GM19238 (cell line): ENCODE measurements at regions not wholly inside any gene's neighbourhood (a gene's known extent, or its start where the extent isn't known, plus 50 kb on each side); places are given as distances from the start of the nearest gene placed in this dataset.
A peak's percentile ranks its signal among the peaks of the same experiment; 100 is the strongest.

Experiments used
- DNase-seq: peaks from one replicate; pipeline ENCODE4 v3.0.0; 2011; ENCODE audit warnings: low spot score; ENCODE audit not compliant: insufficient read length

DNA sequence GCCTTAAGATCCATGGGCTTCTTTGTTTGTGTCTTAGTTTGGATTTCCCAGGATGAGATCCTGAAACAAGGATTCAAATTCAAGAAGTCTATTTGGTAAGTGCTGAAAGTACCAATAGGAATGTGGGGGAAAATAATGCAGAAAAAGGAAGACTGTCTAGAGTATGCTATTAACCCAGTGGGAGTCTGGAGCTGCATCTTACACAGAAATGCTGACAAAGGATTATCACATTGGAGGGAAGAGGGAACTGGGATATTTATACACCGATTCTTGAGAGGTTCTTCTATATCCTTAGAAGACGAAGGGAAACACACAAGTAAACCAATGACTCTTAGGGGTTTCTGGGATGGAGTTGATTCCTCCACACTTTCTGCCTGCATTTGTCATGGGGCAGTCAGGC lies 294.8 kb upstream of the FIGN start:
- DNase-seq = no peak

DNA sequence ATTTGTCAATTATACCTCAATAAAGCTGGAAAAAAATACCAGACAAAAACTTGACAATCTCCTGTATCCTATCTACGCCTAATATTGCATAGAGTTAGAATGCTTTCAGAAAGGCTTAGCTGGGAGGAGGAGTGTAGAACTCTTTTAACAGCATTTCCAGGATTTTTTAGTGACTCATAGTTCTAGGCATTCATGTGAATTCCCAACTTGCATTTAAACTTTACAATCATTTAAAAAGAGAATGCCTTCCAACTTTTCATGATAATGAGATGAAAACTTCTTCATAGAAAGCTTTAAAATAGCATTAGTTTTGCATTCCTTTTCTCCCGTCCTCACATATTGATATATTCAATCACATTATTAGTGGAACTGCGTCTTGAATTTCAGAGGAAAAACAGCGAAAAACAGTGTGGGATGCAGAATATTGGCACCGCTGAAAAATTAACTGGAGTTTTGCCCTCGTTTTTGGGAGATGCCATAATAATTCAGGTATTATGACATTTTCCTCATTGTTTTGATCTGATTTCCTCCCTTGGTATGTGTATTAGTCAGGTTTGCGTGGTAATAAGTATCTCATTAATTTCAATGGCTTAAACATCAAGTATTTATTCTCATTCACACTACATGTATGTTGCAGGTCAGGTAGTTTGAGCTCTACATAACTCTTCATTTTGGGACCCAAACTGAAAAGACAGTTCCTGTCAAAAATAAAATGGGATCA lies 293.2 kb upstream of the FIGN start:
- DNase-seq = no peak

DNA sequence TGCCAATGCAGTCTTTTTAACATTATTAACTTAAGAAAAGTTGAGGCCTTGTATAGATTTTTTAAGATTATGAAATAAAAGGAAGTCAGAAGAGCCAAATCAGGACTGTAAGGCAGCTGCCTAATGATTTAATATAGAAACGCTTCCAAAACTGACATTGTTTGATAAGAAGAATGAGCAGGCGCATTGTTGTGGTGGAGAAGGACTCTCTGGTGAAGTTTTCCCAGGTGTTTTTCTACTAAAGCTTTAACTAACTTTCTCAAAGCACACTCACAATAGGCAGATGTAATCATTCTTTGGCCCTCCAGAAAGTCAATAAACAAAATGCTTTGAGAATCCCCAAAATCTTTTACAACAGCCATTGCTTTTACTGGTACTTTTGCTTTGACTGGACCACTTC lies 288.6 kb upstream of the FIGN start:
- DNase-seq = no peak

DNA sequence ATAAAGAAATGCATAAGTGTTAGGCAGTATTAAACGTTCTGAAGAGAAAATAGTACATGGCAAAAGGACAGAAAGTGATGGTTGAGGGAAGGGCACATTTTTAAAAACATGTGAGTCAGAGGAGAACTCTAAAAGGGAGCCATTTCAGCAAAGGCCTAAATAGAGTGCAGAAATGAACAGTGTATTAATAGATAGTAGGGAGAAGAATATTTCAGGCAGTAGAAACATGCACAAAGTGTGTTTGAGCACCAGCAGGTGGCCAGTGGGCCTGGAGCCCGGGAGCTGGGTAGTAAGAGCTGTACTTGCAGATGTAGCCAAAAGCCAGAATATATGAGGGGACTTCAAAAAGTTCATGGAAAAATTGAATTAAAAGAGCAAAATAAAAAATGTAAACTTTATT lies 288.1 kb upstream of the FIGN start:
- no peak for DNase-seq

DNA sequence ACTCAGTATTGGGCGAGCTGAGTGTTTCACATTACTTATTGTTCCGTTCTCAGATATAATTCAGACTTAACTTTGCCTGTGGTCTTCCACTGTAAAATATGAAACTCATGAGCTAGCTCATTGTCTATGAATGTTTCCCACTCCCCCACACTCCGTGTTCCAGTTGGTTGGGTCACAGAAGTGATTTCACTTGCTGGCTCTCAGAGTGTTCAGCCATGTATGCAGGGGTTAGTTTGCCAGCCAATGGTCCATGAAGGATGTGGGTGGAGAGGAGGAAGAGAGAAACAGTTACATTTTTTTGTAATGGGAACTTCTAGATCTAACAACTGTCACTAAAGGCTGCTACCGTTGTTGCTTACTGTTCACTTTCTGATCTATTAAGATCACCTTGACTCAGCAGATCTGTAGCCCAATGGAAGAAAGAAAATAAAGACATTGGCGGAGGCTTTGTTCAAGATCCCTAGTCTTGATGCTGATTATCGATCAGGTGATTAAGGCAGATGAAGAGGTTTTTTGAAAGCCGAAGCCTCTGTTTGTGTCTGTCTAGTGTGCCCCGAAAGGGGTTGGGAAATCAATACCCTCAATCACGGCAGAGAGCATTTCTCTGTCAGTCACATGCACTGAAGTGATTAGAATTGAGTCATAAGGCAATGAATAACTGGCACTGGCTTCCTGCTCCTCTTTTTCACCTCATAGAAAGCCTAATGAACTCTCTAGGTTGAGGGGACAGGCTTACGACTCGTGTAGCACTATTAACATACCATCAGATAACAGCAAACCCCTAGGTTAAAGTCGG lies 279.7 kb upstream of the FIGN start:
- peak; percentile 8 for DNase-seq

DNA sequence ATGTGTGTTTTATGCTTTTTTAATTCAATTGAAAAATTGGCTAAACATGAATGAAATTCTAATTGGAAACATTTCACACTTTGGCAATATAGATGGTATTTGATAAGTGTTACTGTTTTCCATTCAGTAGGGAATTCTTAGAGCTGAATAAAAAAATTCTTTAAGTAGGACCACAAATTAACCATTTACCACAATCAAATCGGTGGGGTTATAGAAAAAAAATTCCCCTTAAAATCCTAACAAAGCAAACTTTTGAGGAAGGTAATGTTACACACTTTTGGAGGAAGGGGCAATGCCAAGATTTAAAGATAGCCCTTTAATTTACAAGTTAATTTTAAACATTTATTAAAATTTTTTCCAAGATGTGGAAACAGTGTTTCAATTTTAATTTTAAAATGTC lies 279.0 kb upstream of the FIGN start:
- DNase-seq = no peak

DNA sequence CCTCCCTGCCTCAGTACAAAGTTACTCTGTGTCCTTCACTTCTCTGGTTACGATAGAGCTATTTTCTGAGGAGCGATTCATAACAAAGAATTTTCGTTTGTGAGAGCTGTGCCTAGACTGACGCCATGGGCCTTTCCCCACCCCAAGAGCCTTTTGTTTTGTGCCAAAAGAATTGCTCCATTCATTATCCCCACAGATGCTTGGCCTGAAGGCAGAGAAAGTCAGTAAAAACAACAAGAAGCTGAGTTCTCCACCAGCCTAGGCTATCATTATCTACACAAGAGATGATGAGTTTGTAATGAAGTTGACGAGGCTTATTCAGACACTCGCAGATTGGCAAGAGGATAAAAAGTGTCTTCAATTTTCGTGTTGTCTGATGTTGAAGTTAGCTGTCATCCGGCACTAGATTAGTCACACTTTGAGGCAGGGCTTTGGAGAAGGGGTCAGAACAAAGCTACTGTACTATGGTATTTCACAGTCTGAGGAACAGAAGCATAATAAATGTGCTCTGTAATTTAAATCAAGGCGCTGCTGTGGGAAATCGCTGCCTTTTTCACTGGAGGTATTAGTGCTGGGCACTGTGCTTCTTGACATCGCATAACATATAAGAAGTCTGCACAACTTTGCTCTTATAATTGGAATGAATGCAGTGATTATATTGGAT lies 278.4 kb upstream of the FIGN start:
- no peak for DNase-seq

DNA sequence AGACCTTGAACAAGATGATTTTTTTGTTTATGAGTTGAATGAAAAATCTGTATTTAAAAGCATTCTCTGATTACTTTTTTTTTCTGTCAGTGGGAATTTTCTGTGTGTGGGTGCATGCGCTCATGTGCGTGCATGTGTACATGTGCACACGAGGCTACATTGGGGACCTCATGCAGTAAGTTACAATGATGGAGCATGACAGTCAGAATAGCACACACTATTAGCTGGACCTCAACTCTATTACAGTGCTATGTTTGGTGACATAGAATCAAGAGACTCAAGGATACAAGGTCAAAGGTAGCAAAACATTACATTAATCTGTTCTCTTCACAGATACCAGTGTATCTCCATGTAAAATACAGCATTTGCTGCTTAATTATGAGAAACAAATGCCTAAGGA lies 276.8 kb upstream of the FIGN start:
- DNase-seq = no peak

DNA sequence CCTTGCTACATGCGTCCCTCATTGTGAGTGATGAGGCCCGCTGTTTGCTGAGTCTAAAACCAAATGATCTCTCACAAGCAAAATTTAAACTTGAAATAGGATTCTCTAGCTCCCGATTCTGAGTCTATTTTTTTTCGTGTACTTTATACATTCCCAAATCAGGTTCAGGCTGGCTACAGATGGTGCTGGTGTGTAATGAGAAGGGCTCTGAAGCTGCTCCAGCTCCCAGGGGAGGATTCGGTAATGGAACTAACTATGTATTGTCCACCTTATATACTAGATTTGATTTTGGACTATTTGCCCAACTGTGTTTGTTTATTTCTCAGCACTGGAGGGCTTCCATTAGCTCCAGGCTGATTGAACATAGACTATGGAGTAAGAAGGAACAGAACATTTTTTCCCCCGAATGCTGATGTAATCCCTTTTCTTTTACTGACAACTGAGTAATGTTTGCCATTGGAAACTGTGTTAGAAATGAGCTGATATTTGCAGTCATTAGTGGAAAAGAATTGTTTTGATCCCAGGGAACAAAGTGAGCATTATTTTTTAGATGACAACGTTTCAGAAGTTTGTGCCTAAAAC lies 274.0 kb upstream of the FIGN start:
- no peak for DNase-seq

DNA sequence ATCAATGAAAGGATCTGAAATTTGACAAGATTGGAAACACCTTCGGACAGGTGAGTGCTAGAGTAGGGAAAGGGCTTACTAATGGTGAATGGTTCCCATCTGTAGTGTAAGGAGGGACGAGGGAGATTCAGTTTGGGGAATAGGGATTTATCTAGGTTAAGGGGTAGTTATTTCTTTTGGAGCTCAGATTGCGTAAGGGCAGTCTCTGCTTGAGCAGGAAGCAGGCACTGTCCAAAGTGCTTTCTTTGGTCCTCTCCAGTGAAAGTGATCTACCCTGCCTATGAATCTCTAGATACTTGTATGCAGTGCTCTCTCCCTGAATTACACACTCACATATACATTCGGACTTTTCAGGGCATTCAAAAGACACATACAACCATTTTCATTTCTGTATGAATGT lies 272.9 kb upstream of the FIGN start:
- no peak for DNase-seq

DNA sequence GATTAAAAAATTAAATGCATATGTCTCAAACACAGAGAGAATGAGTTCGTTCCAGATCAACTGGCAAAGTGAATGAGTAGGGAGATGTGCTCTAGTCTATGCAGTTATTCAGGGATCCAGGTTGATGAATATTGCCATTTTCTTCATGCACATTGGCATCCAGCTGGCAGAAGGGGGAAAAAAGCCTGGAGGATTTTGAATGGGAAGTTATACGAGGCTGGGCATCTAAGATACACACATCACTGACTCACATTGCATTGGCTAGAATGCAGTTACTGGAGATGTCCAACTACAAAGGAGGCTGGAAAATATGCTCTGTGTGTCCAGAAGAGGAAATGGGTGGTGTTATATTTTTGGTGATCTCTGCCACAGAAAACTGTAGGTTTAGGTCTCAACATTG lies 270.9 kb upstream of the FIGN start:
- no peak for DNase-seq

DNA sequence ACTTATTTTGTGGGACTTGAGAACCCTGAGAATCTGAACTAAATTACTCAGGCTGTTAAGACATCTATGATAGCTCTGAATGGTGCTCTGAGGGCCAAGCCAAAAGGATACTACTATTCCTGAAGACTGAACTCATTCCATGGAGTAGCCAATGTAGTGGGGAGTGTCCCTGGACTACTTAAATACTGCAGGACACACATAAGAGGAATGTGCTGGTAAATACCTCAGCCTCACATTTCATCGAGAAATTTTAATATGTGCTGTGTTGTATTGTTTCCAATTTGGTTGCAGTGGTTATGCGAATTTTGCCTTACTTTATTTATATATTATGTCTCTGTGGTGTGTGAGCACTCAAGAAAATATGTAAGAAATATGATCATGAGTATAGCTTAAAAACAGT lies 264.4 kb upstream of the FIGN start:
- no peak for DNase-seq

DNA sequence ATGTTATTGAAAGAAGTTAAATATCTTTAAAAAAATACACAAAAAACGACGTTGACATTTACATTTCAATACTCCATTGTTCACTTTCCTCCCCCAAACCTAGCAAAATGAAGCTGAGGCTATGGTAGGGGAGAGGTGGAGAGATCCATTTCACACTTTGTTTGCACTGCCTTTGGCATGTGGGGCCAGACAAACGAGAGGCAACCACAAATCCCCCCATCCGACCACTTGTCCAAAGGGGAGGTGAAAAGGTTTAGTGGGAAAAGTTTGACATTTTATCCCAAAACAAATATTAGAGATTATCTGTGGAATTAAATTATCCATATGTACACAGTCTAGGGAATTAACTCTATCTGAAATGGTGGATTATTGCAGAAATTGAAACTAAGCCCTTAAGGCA lies 261.7 kb upstream of the FIGN start:
- no peak for DNase-seq

DNA sequence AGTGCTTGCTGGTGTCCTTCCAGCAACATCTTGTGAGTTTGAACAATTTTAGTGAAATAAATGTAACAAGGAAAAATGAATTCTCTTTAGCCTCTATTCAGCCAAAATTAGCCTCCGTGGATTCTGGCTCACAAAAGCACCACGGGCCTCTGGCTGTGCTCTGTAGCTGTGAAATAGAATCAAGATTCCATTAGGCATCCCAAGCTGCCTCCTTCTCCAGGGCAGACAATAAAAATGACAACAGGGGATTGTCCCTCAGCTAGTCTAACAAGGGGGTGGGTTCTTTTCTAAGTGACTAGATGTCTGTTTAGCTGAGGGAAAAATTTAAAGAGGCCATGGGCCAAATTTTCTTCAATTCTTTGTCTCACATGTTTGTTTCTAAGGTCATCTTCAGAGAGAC lies 254.7 kb upstream of the FIGN start:
- no peak for DNase-seq

DNA sequence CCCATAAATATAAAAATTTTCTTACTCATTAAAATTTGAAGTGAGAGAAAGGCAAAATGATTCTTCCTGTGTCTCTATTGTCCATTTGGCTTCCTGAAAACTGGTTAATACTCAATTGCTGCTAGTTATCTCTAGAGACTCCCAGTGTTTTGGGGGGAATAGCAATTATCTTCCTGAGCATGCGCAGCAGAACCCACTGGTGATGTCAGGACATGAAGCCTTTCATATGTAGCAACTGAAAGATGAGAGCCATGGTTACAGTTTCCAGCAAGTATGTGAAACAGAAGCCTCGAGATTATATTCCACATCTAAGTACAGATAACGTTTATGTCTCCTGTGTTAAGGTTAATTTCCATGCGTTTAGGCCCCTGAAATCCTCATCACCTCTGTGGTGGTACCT lies 254.3 kb upstream of the FIGN start:
- no peak for DNase-seq

DNA sequence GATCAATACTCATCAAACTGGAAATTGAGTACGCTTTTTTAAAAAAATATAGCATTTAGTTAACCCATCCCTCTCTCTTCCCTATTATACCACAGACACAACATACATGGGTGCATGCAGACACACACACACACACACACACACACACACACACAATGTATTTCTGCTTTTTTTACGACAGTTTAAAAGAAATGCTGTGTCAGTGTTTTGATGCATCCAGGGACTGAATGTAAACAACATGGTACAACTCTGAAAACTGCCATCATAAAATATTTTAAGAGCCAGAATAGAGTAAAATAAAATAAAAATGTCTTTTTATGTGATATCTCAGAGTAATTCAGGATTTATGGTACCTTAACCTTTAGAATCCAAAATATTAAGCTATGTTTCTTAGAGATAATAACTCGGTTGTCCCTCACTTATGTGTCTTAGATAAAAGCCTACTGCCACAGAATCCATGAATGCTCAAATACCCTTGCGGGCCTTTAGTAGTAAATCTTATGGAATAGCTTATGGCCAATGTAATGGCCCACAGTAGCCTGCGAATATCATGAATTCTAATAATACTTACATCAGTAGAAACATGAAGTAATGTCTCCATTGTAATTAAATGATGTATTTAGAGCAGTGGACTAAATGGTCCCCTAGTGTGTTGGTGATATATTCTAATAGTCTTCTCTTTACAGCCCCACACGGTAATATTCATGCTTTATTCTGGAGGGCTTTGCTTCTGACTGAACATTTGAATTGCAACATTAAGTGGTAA lies 251.6 kb upstream of the FIGN start:
- no peak for DNase-seq

DNA sequence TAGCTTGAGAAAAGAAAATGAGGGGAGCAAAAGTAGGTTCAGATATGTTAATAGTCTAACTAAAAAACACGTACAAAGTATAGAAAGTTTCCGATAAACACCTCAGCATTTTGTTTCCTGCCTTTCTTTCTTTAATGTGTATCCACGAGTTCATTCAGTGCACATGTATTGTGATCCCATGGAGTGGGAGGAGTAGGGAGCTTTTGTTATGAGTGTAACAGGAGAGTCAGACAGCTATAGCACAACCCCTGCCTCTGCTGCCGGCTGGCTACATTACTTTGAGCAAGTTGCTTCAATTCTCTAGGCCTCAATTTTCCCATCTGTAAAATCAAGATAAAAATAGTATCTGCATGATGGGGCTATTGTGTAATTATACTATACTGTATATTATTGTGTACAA lies 249.2 kb upstream of the FIGN start:
- no peak for DNase-seq

DNA sequence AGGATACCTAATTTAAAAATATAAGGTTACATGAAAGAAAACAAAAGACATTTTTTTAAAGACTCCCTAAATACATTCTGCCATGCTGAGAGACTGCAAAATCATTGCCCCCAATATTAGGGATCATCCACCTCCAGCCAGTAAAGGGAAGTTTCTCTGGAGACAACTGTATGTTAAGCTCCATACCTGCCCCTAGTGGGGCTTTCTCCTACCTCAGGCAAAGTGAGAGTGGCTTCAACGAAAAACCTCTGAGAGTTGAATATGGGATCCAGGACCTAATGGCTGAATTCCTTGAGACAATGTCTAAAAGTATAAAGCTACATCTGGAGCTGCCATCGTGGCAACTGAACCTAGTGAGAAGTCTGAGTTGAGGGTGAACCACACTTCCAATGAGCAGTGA lies 248.1 kb upstream of the FIGN start:
- no peak for DNase-seq

DNA sequence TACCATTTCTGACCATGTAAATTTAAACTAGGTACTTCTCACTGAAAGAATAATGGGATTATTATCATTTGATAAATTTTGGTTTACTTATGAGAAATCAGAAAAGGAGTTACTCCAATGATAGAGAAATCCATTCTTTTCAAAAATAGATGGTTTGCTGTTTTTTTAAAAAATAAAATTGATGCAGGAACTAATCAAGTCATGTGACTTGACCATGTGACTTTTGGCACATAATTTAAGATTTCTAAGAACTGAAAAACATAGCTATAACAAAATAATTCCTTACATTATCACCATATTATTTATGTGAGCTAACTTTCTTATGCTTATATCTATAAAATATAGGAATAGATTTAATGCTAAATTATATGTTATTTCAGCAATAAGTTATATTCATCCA lies 247.1 kb upstream of the FIGN start:
- no peak for DNase-seq

DNA sequence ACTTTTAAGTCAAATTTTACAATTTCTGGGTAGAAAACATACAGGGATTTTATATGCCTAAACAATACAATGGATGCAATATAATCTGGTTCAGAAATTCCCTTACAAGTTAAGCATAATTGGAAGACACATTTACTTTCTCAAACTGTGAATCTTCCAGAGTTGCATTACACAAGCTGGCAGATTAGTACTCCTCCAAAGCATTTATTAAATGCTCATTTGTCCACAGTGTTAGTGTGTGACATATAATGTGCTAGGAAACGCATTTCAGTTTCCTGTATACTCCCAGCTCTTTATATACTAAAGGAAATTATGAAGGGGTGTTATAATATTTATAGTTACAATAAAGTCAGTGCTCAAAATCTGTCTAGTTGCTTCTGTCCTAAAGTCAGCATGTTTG lies 239.0 kb upstream of the FIGN start:
- no peak for DNase-seq

DNA sequence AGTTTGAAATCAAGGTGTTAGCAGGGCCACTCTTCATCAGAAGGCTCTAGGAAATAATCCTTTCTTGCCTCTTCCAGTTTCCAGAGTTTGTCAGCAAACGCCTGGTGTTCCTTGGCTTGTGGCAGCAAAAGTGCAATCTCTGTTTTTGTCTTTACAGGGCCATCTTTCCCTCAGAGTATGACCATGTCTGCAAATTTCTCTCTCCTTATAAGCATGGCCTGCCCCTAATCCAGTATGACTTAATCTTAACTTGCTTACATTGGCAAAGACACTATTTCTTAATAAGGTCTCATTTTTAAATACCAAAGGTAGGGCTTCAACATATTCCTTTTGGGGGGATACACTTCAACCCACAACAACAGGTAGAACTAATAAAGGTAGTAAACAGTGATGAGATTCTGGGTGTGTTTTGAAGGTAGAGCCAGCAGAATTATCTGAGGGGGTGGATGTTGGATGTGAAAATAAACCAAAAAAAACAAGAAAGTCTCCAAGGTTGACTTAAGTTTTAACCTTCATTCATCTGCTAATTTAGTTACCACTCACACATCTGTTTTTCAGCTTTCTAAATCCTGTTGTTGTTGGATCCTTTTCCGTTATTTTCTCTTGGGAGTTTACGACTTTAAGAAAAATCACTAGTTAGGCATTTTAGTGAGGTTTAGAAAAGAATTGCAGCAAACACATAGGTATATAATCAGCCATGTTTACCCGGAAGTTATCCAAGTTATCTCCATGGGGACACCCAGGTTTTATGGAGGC lies 234.4 kb upstream of the FIGN start:
- DNase-seq = no peak
